ENCODE measurements at regions not wholly inside any gene's neighbourhood (a gene's known extent, or its start where the extent isn't known, plus 50 kb on each side); places are given as distances from the start of the nearest gene placed in this dataset.

GRCh38 chr5:97745817-97746216 lies 562.8 kb upstream of the RIOK2 start:
- no peak for DNase-seq

- DNase-seq, result no peak
Measured at GRCh38 chr5:97750576-97750975, 567.5 kb upstream of the RIOK2 start.

GRCh38 chr5:97751540-97751939 lies 568.5 kb upstream of the RIOK2 start:
- DNase-seq, result no peak

- no peak for DNase-seq
Measured at GRCh38 chr5:97752871-97753270, 569.8 kb upstream of the RIOK2 start.

GRCh38 chr5:97762483-97762882 lies 579.4 kb upstream of the RIOK2 start:
- DNase-seq, result no peak

GRCh38 chr5:97764700-97765099 lies 581.7 kb upstream of the RIOK2 start:
- no peak for DNase-seq

GRCh38 chr5:97778451-97778850 lies 595.4 kb upstream of the RIOK2 start:
- DNase-seq, result no peak

- DNase-seq, result no peak
Measured at GRCh38 chr5:97788369-97788768, 605.3 kb upstream of the RIOK2 start.

- DNase-seq, result no peak
Measured at GRCh38 chr5:97797994-97798451, 615.0 kb upstream of the RIOK2 start.

GRCh38 chr5:97801461-97801860 lies 618.4 kb upstream of the RIOK2 start:
- DNase-seq, result no peak

- DNase-seq, result no peak
Measured at GRCh38 chr5:97820138-97820537, 637.1 kb upstream of the RIOK2 start.

GRCh38 chr5:97832645-97833296 lies 649.7 kb upstream of the RIOK2 start:
- DNase-seq, result no peak

GRCh38 chr5:97834561-97834960 lies 651.5 kb upstream of the RIOK2 start:
- no peak for DNase-seq

- no peak for DNase-seq
Measured at GRCh38 chr5:97835112-97835511, 652.1 kb upstream of the RIOK2 start.

GRCh38 chr5:97836816-97837215 lies 653.8 kb upstream of the RIOK2 start:
- no peak for DNase-seq

GRCh38 chr5:97838214-97838613 lies 655.2 kb upstream of the RIOK2 start:
- DNase-seq, result no peak

- no peak for DNase-seq
Measured at GRCh38 chr5:97839341-97840086, 656.5 kb upstream of the RIOK2 start.

GRCh38 chr5:97840643-97841042 lies 657.6 kb upstream of the RIOK2 start:
- no peak for DNase-seq

- DNase-seq, result no peak
Measured at GRCh38 chr5:97842687-97843086, 659.6 kb upstream of the RIOK2 start.

GRCh38 chr5:97844797-97845196 lies 661.8 kb upstream of the RIOK2 start:
- DNase-seq, result no peak

- DNase-seq, result no peak
Measured at GRCh38 chr5:97846643-97847042, 663.6 kb upstream of the RIOK2 start.

- no peak for DNase-seq
Measured at GRCh38 chr5:97847920-97848631, 665.0 kb upstream of the RIOK2 start.

- no peak for DNase-seq
Measured at GRCh38 chr5:97851036-97851435, 668.0 kb upstream of the RIOK2 start.
